ENCODE measurements at regions not wholly inside any gene's neighbourhood (a gene's known extent, or its start where the extent isn't known, plus 50 kb on each side); places are given as distances from the start of the nearest gene placed in this dataset.

DNA sequence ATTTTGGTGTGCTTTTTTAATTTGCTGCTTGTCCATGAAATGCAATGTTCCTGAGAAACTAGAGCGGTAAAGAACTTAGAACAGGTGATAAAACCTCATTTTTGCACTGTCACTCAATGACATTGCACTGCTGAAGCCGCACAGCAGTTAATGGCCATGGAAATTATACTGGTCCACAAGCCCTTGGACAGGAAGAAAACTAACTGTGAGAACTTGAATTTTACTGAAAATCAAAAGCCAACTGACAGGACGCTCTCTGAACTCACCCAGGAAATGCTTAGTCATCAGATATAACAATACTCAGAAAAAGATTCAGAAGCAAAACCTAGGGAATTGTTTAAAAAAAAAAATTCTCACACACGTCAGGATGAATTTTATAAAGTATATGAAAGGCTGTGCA is 246.4 kb upstream of the SLC7A11 start:
- TF ChIP-seq, protein P1, sequence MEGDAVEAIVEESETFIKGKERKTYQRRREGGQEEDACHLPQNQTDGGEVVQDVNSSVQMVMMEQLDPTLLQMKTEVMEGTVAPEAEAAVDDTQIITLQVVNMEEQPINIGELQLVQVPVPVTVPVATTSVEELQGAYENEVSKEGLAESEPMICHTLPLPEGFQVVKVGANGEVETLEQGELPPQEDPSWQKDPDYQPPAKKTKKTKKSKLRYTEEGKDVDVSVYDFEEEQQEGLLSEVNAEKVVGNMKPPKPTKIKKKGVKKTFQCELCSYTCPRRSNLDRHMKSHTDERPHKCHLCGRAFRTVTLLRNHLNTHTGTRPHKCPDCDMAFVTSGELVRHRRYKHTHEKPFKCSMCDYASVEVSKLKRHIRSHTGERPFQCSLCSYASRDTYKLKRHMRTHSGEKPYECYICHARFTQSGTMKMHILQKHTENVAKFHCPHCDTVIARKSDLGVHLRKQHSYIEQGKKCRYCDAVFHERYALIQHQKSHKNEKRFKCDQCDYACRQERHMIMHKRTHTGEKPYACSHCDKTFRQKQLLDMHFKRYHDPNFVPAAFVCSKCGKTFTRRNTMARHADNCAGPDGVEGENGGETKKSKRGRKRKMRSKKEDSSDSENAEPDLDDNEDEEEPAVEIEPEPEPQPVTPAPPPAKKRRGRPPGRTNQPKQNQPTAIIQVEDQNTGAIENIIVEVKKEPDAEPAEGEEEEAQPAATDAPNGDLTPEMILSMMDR (conservative IDR thresholded peaks at IDR 0.05; ENCODE audit: low read depth, low read length) = no peak
- no peak for TF ChIP-seq EZH2phosphoT487 (IDR thresholded peaks at IDR 0.05; ENCODE audit: borderline replicate concordance, low read length)
- TF ChIP-seq EZH2 (IDR thresholded peaks at IDR 0.05; ENCODE audit: low read length, unreplicated experiment) = no peak

All from PC-3 (cell line).